ENCODE measurements at regions not wholly inside any gene's neighbourhood (a gene's known extent, or its start where the extent isn't known, plus 50 kb on each side); places are given as distances from the start of the nearest gene placed in this dataset.
A peak's percentile ranks its signal among the peaks of the same experiment; 100 is the strongest.

DNA sequence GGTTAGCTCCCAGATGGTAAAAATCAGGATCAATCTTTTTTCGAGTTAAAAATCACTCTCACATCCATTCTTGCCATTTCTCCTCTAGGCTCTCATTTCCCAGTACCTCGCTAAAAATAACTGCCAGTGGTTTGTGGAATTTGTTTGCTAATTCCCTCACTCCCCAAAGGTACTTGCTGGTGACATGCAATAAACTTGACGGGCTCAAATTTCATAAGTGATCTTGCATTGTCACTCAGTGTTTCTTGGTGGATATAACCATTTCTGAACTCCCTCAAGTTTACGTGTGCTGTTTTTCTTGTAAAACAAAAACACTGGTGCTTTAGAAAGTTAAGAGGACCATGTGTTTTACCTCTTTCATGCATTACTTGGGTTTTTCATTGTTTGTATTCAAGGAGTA lies 399.2 kb upstream of the MKI67 start:
- no peak for DNase-seq

DNA sequence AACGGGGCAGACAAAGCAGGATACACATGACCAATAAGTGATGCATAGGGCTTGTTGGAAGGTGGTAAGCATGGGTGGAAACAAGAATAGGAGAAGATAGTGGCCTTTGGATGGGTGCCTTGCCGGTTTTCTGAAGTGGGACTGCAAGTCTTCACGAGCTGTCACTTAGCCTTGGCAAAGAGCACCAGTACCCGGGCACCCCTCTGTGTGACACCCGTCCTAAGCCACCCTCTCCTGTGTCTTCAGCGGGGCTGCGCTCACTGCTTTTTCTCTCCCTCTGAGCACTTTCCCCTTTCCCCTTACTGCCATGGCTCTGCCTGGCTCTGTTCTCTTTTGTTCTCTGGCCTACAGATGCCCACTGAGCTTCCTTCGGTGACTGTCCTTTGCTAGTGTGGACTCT lies 399.7 kb upstream of the MKI67 start:
- DNase-seq, result no peak

DNA sequence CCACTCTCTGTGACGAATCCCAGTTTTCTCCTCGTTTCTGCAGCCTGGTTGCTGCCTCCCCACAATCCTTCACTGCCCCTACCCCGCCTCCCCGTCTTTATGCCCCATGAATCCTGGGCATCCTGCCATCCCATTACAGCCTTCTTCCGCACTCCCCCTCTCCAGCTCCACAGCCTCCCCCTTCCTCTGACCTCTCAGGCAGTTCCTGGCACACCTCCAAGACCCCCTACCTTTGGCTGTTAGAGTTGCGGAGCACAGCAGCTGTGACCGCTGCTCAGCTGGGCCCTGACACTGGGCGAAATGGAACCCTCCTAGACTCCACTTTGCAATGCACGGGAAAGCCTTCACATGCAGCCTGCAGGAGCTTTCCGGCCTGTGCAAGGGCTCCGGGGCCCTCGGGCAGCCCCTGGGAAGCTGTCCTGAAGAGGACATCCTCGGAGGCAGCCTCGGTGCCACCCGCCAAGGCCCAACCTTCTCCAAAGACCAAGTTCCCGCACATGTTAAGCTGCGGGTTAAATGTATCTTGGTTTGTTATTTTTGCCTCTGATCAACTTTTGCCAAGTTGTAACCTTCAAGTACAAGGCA lies 400.7 kb upstream of the MKI67 start:
- DNase-seq, result peak in 47 of 56 donors; percentile 5 to 85 (median 40)

DNA sequence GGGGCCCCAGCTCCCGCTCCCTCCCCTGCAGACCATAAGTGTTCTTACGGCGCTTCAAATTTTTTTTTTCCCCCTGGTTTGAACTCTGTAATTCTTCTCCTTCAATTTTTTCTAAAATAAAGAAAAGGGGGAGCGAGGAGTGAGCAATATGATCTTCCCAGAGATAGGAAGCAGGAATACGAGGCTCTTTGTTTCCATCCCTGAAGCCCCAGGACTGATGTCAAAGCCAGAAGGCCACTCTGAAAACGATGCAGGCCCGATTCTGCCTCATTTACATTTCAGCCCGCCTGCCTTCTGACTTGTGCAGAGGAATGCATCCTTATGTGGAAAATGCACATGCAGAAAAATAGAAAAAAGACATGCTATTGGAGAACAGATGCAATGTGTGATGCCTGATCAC lies 401.5 kb upstream of the MKI67 start:
- DNase-seq, result peak in 11 of 56 donors; percentile 2 to 27 (median 8)

DNA sequence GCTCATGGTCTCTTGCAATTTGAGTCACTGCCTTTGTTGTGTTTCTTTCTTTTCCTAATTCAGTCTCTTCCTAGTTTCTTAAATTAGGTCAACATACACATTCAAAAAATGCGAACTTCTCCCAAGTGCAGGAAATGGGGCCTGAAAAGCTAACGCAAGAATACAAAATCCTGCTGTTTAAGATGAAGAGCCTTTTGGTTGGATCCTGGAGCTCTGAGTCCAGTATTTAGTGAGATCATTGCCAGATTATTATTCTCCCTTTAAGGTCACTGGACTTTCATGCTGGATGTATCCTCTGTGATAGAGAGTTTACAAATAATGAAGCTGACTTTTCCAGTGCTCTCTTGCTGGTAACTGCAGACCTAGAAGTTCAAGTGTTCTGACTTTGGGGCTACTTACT lies 401.9 kb upstream of the MKI67 start:
- DNase-seq, result no peak

DNA sequence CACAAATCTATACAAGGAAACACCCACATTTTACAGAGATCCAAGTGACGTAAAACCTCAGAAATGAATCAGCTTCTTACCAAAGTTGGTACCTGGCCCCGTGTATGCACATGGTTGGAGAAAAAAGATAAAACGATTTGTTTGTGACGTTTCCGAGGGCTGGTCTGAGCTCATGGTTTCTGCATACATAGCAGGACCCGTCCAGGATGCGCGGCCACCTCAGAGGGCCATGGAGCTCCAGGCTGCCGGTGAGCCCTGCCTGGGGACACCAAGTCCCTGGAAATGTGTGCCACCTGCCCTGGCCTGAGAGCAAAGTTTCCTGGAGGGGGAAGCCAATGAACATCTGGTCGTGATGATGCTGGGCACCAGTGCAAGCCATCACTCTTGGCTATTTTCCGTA lies 402.6 kb upstream of the MKI67 start:
- DNase-seq, result no peak

DNA sequence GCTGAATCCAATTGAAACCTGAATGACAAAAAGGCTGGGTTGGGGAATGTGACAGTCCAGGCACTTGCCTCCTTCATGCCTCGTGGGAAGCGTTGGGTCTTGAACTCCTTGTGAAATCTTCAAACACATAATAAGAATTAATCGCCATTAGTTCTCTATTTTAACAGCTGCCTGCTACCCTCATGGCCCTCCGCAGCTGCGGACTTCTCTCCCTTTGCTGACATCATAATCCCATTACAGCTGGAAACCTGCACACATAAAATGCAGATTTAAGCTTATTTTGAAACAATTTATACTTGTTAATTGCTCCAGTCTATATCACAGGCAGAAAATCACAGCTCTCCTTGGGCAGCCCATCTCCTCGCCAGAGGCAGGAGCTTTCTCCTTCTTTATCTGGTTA lies 403.0 kb upstream of the MKI67 start:
- DNase-seq, result no peak

DNA sequence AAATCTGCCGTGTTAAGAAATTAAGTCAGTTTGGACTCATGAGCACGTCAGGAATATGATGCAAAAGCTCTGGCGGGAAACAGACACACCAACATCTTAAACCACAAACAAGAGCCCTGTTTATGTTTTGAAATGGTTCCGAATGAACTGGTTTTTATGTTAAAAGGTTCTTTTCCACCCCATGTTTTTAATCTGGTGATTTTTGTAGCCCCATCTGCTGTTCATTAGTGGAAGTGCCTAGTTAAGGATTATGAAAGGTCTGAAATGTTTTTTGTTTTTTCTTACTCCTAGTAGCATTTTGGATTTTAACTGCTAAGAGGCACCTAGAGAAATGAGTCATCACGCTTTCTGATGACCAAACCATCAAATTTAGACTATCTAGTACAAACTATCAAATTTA lies 404.1 kb upstream of the MKI67 start:
- DNase-seq, result no peak

DNA sequence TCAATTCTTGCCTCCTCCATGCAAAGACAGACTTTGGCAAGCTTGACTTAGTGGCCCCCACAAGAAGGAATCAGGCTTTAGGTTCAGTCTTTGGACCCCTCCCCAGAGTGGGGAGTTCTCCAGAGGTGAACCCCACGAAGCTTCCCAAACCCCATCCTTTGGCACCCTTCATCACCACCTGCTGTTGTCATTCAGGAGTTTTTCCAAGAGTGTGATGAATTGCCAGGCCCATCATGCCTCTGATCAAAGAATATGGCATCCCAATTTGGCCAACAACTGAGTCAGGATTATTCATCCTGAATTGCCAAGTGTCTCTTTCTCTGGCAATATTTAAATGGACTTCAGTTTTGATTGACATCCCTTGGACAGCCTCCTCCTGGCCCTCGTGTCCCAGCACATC lies 404.7 kb upstream of the MKI67 start:
- DNase-seq, result no peak

DNA sequence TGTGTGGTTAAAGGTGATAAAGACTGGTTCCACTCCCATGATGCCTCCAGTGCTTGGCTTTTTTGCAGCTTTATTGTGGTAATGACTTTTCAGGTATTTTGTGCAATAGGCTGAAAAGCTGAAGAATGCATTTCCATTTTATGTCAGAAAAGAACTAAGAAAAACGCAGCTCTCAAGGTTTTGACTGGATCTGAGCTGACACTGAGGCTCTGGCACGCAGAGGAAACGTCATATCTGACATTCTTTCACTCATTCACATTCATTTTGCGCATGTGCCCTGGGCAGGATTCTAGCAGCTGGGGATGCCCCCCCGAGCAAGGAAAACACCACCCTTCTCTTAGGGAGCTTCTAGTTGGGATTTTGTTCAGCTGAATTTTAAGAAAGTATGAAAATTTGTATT lies 408.5 kb upstream of the MKI67 start:
- DNase-seq, result no peak

DNA sequence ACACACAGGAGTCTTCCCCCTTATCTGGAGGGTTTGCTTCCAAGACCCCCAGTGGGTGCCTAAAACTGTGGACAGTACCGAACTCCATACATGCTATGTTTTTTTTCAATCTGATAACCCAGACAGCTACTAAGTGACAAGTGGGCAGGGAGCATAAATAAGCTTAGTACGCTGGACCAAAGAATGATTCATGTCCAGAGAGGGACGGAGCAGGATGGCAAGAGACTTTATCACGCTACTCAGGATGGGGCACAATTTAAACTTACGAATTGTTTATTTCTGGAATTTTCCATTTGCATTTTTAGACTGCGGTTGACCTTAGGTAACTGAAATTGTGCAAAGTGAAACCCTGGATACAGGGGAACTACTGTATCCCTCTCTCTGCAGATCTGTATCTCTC lies 410.0 kb upstream of the MKI67 start:
- DNase-seq, result no peak

DNA sequence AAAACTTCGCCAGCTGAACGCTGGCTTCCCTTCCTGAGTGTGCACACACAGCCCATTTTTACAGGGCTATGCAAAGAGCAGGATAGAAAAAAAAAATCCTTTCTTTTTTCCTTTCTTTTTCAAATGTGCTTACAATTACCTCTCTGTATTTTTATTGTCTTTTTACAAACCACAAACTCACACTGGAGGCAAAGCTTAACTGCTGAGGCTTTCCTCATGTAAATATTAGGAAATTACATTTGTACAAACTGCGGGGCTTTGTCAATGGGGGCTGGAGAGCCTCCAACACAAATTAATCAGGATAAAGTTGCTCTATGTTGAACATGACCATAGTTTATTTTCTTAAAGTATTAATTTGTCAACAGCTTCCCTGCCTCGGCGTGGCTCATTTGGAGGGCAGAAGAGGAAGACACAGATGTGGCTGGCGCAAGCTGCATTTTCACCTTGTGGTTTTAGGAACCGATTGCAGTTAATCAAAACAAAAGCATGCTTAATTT lies 411.7 kb upstream of the MKI67 start:
- no peak for DNase-seq

DNA sequence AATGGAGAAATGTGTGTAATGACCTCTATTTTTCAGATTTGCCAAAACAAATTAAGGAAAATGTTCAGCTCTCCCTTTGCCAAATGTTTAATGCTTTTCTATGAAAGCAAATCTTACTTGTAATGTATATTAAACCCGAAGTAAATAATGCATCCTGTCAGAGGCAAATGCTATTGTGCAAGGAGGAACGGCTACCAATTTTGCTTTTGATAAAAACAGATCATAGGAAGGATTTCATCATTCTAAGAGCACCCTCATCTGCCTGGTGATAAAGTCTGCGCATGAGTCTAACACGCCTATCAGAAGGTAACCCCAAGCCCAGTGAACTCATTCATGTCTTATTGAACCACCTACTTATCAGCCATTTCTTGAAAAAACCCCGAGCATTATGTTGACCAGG lies 412.4 kb upstream of the MKI67 start:
- DNase-seq, result no peak

DNA sequence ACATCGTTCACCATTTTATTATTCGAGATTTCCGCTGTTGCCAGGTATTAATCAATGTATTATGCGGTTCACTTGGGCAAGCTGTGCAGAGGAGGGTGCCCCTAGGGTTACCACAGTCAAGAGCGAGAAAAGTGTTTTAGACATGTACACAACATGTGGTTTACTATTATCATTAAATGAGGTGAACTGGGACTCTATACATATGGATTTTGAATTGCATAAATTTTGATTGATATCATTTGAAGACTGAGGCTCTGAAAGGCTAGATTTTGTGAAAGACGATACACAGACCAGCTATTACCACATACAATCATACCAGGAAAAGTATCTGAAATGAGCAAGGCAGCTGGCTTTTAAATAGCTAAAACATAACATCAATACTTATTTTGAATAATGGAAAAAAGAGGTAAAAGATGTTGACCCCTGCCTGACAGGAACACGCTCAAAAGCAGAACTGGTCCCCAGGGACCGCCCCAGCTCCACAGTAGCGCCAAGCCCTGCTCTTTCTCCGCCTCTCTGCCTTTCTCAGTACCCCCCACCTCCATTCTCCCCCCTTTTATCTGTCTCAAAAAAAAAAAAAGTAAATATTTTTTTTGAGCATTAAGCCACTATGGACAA lies 413.4 kb upstream of the MKI67 start:
- no peak for DNase-seq

DNA sequence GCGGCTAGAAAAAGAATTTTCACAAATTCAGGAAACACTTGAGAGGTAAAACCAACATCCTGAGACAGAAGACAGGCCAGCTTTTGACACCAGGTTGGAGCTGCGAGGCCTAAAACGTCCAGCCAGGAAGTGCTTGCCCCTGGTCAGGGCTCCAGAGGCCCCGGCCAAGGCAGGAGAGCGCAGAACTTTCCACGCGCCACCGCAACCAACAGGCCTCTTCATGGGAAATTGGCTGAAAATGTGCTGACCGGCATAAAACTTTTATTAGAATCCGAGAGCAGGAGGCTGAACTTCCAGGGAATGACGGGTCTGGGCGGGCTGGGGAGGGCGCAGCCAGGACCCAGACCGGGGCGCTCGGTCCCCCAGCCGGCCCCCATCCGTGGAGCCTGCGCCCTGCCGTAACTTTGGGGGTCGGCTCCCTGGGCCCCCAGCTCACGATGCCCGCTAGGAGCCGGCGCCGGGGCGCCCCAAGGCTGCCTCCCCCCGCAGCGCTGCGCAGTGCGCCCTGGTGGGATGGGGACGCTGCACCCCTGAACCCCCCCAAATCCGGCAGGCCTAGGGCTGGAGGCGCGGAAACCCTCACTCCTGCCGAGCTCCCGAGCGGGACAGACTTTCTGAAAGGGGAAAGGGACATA lies 414.0 kb upstream of the MKI67 start:
- no peak for DNase-seq

DNA sequence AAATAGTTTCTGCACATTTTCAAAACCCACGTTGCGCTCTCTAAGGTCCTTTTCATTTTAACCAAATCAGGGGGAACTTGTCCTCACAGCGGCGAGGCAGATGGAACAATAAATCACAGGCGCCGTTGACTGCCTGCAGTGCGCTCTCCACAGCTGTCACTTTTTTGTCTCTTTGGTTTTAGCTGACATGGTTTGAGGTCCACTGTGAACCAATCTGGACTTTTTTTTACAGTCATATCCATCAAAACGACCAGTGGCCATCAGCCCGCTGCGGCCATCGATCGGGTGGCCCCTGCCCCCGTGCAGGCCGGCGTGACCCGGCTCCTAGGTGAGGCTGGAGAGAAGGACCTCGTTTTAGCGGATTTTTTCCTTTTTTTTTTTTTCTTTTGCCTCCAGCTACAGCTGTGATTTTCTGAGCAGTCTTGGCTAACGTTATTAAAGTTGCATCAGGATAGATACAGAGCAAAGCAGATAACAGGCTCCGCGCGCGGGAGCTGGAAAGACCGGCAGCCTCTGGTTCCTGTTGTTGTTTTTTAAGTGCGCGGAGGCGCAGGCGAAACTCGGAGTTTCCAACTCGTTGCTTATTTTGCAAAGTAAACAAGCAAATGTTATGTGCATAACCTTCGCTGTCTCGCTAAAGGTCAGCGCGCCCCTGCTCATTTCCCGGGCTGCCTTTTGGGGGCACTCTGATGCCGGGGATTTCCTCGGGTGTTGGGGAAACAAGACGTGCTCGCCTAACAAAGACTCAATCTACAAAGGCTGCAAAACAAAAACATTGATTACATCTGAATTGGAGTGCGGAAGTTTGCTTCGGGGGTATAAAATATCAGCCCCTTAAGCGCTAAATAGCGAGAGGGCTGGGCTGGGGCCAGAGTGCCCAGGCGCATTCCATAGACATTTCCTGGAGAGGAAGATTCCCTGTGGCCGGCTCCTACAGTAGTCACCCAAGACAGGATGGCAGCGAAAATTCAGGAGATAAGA lies 414.8 kb upstream of the MKI67 start:
- peak in 23 of 56 donors; percentile 1 to 56 (median 6) for DNase-seq

DNA sequence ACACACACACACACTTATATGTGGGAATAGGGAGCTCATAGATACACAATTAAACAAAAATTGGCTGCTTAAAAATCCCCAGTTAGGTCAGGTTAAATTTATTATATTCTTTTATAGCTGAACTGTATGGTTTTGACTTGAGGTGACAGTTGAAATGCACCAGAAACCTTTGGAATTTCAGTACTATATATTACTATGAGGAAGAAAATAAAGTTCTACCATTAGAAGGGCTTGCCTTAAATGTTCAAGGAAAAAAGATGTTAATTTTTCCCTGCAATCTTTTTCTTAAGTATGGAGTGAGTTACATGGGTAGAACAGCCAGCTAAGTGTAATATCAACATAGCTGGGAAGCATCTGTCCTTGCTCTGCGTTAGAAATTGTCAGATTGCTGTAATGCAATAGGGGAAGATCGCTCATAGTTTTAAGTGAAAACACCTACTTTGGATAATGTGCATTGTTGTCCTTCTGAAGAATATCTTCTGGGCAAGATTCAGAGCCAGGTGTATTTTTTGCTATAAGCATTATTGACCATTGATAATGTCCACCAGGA lies 415.8 kb upstream of the MKI67 start:
- DNase-seq, result no peak

DNA sequence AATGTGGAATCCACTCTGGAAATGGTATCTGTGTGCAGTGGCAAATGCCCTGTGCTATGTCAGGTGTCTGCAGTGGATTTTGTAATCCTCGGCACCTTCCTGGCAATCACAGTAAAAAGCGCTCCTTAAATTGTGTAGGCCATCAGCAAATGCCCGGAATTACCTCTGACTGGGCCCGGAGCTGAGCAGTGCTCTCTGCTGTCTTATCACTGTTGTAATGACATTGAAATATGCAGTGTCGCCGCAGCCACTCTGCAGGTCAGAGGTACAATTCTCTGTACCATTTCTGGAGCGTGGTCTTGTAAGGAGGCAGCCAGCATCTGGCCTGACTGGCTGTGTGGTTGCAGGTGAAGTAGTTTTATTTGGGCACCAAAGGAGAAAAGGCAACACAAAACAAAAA lies 416.4 kb upstream of the MKI67 start:
- DNase-seq, result no peak

DNA sequence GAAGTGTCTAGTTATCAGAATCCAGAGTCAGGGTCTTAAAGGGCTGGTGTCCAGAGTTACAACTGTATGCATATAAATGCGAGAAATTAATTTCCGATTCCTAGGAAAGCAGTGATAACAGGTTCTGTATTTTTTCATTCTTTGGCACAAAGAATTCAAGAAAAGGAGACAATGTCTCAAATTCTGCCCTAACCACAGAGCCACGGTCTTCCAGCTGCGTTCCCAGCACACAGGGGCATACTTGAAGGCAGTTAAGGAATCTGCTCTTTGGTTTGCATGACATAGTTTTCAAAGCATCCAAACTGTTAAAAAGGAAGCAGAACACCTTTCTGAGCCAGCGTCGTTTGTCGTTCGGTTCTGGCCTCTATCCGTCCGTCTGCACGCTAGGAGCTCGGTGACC lies 416.9 kb upstream of the MKI67 start:
- no peak for DNase-seq

DNA sequence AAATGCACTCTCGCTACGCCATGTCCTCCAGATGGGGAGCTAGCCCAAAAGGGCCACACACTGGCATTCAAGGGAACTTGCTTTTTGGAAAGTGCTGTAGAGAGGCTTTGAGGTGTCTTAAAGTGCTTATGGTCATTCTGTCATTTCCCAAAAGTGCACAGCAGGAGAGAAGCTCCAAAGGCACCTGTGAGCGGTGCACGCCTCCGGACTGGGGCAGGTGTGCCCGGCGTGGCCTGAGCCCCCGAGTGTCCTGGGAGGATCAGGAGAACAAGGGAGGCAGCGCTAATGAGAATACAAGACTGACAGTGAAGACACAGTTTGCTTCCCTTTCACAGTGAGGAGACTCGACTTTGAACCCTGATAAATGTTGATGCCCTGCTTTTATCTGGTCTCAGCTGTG lies 419.0 kb upstream of the MKI67 start:
- no peak for DNase-seq

DNA sequence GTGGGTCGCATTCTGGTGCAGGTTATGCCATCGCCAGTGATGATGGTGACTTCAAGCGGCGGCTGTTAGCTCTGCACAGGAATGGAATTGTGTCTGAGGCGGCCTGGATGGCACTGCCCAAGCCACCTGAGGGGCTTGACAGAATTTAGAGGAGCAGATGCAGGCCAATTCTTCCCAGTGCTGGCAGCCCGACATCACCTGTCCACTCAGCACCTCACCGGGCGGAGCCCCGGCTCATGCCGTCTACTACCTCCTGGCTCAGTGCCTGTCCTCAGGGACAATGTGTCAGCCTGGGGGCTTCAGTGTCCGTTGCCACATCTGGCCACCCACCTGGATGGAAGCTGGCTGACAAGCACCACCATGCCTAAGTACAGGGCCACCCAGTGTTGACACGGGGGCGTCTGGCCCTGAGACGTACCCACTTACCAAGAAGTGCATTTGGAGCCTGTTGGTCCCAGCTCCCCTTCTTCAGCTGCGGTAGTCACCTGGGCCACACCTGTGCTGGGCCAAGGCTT lies 420.5 kb upstream of the MKI67 start:
- DNase-seq, result no peak
